ENCODE measurements at regions not wholly inside any gene's neighbourhood (a gene's known extent, or its start where the extent isn't known, plus 50 kb on each side); places are given as distances from the start of the nearest gene placed in this dataset.

DNA sequence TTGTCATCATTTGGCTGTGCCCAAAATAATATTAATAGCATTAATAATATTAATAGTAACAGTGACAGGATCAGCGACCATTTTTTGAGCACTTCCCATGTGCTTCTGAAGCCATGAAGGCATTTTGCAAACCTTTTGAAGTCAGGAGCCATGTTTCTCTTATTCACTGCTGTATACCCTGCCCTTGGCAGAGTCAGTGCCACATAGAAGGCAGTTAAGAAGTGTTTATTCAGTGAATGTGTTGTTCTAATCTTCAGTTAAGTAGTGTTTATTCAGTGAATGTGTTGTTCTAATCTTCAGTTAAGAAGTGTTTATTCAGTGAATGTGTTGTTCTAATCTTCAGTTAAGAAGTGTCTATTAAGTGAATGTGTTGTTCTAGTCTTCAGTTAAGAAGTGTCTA lies 319.7 kb upstream of the NAV3 start:
- DNase-seq (ENCODE audit: low spot score), result no peak
- 75% methylated on average over 1 of the region's 1 CpG for whole genome bisulfite sequencing
- no peaks in the 10 kb centered on the region for H3K27me3 ChIP-seq (replicated peaks; ENCODE audit: insufficient read depth)

GRCh38 chr12:77504466-77504865 lies 326.2 kb upstream of the NAV3 start:
- H3K36me3 ChIP-seq, result no peaks in the 10 kb centered on the region
- no peak for DNase-seq (ENCODE audit: low spot score)
- H3K4me1 ChIP-seq (replicated peaks), result no peaks in the 10 kb centered on the region

More for the DNA sequence above, 319.7 kb upstream of the NAV3 start:
- TF ChIP-seq POLR2A (IDR thresholded peaks at IDR 0.05) (no peak), CTCF (IDR thresholded peaks at IDR 0.05) (no peak), POLR2AphosphoS5 (IDR thresholded peaks at IDR 0.05) (no peak)
- Histone ChIP-seq H3K4me1 (replicated peaks) (no peaks in the 10 kb centered on the region), H3K27ac (no peak overlapping the region), H3K36me3 (no peaks in the 10 kb centered on the region), H3K4me3 (no peak overlapping the region), H3K9me3 (no peaks in the 10 kb centered on the region)
- intact Hi-C loops (cut with DNase I), result no loop called here

DNA sequence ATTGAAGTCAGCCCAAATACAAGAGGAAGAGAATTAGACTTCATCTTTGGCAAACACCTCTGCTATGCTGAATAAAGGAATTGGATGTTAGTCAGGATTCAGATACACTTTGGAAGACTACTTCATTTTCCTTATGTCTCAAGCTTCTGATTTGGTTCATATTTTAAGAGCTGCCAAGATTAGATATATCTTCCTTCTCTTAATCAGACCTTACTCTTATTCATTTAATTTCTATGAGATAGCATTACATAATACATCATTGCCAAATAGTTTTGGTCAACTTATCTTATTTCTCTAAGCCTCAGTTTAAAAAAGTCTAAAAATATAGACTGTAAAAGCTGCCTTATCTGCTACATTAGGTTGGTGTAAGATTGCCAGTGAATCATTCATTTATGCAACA lies 330.6 kb upstream of the NAV3 start:
- no peaks in the 10 kb centered on the region for H3K4me1 ChIP-seq (replicated peaks)
- no peak for DNase-seq (ENCODE audit: low spot score)
- H3K36me3 ChIP-seq, result no peaks in the 10 kb centered on the region
- no peak overlapping the region for H3K27ac ChIP-seq
- no peak for TF ChIP-seq POLR2A (IDR thresholded peaks at IDR 0.05)
- no peak for TF ChIP-seq CTCF (IDR thresholded peaks at IDR 0.05)
- no peak for TF ChIP-seq POLR2AphosphoS5 (IDR thresholded peaks at IDR 0.05)
- H3K27me3 ChIP-seq (replicated peaks; ENCODE audit: insufficient read depth), result no peaks in the 10 kb centered on the region
- H3K9me3 ChIP-seq, result no peaks in the 10 kb centered on the region
- intact Hi-C loops (cut with DNase I), result no loop called here
- no peak overlapping the region for H3K4me3 ChIP-seq

More at GRCh38 chr12:77504466-77504865, 326.2 kb upstream of the NAV3 start:
- H3K27me3 ChIP-seq (replicated peaks; ENCODE audit: insufficient read depth), result no peaks in the 10 kb centered on the region
- no peaks in the 10 kb centered on the region for H3K9me3 ChIP-seq
- no peak overlapping the region for H3K4me3 ChIP-seq
- intact Hi-C loops (cut with DNase I), result no loop called here
- no peak overlapping the region for H3K27ac ChIP-seq
- TF ChIP-seq POLR2A (IDR thresholded peaks at IDR 0.05) (no peak), POLR2AphosphoS5 (IDR thresholded peaks at IDR 0.05) (no peak), CTCF (IDR thresholded peaks at IDR 0.05) (no peak)
- WGBS, result 55% methylated on average over 4 of the region's 4 CpGs

- 92% methylated on average over 1 of the region's 1 CpG for WGBS
- intact Hi-C loops (cut with DNase I), result no loop called here
Observed at GRCh38 chr12:77497647-77498046, 333.0 kb upstream of the NAV3 start.

More at GRCh38 chr12:77497647-77498046, 333.0 kb upstream of the NAV3 start:
- TF ChIP-seq POLR2AphosphoS5 (IDR thresholded peaks at IDR 0.05) (no peak), CTCF (IDR thresholded peaks at IDR 0.05) (no peak), POLR2A (IDR thresholded peaks at IDR 0.05) (no peak)
- no peaks in the 10 kb centered on the region for H3K27me3 ChIP-seq (replicated peaks; ENCODE audit: insufficient read depth)
- no peaks in the 10 kb centered on the region for H3K4me1 ChIP-seq (replicated peaks)
- no peak for DNase-seq (ENCODE audit: low spot score)
- H3K36me3 ChIP-seq, result no peaks in the 10 kb centered on the region
- H3K9me3 ChIP-seq, result no peaks in the 10 kb centered on the region
- no peak overlapping the region for H3K4me3 ChIP-seq
- H3K27ac ChIP-seq, result no peak overlapping the region
